IPS-NIHi7 (cell line): ENCODE measurements at regions not wholly inside any gene's neighbourhood (a gene's known extent, or its start where the extent isn't known, plus 50 kb on each side); places are given as distances from the start of the nearest gene placed in this dataset.
"Not testable (repeated sequence)": the region's sequence is repeated elsewhere in the genome, so short reads cannot be mapped to it uniquely, and the experiment has no call there.

Experiments
- DNase-seq: peaks from one replicate; pipeline ENCODE4 v3.0.0; 2012; ENCODE audit warnings: mixed read lengths; ENCODE audit errors: extremely low spot score

DNA sequence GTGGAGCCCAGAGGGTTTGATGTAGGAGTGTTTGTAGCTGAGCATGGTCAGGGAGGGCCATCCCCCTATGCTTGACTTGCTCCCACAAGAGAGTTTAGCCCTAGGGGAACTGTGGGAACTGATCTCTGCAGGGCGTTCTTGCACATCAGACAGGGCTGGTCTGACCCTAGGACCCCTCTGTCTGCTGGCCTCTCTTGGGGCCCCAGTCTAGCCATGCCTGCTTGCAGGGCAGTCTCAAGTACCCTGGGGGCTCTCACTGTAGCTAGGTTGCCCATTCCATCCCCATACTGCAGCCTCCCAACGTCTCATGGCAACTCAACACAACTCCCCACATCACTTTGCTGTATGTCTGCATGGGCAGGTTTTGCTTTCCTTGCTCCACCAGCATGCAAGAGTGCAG lies 1250.7 kb upstream of the B3GALT2 start:
- DNase-seq, result no peak

GRCh38 chr1:194431121-194431520 lies 1244.7 kb upstream of the B3GALT2 start:
- DNase-seq, result no peak

- no peak for DNase-seq
Measured at GRCh38 chr1:194420706-194421105, 1234.3 kb upstream of the B3GALT2 start.

DNA sequence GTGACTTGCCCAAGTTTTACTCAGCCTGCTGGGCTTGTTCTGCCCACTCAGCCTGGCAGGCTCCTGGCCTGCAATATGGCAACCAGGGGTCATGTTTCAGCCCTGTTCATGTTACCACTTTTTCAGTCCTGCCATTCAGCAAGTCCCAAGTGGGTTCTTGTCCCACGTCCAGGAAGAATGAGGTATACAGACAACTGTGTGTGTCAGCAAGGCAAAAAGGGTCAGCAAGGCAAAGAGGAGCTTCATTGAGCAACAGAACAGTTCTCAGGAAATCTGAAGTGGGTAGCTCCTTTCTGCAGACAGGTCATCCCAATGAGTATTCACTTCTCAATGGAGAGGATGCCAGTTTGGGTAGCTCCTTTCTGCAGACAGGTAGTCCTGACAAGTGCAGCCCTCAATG lies 1233.3 kb upstream of the B3GALT2 start:
- no peak for DNase-seq

DNA sequence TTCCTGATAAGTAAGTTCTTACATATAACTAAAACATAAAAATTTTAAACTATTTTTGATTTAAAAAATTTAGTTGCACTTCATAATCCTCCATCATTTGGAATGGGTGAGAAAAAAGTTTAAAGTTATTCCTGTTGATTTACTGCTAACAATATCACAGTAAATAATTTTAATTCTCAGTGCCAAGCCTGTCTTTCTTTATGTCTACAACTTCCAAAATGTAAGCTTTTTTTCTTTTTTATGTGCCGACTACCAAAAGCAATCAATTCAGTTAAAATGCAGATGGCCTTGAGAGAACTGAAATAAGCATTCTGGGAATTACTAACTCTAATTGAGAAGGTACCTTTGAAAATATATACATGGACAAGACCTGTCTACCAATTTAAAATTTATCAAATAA lies 1224.3 kb upstream of the B3GALT2 start:
- no peak for DNase-seq

GRCh38 chr1:194407238-194407637 lies 1220.8 kb upstream of the B3GALT2 start:
- not testable (repeated sequence) for DNase-seq

DNA sequence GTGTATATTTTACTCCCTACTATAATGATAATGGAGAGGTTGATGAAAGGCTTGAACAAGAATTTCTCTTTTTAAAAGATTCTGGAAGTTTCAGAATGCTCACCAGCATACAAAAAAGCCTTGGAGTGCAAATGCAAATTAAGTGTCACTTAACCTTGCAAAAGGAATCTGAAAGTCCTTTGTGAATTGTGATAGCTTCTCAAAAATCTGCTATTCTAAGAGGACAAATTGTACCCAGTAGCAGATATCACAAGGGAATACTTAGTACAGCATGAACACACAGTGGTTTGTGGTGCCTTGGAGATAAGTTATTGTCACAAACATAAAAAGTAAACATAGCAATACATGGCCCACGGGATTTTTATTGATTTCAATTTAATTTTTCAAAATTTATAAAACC lies 1208.3 kb upstream of the B3GALT2 start:
- DNase-seq, result no peak

DNA sequence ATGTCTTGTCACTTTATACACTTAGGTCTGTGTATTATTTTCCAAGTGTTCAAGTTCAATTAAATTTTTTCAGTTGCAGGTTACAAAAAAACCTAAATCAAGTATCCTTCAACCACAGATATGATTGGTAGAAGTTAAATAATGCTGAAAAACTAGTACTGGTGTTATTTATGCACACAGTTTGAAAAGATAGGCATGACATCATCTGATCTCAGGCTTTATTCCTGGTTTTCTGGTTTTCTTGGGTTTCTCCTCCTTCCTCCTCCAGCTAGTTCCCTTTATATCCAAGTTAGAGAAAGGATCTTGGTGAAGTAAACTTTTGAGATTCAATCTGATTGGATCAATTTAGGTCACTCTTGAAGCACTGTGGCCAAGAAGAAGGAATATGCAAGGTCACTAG lies 1201.1 kb upstream of the B3GALT2 start:
- DNase-seq, result no peak

DNA sequence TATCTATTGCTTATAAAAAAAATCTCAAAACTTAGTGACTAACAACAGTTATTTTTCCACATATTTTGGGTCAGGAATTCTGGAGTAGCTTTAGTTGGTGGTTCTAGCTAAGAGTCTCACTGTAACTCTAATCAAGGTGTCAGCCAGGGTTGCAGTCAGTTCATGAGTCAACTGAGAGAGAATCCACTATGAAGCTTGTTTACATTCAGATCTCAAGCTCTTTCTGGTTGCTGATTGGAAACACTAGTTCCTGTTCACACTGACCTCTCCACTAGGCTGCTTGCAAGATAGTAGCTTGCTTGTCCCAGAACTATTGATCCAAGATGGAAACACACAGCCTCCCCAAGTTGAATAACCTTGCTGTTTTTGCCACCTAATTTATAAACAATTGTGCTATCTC lies 1192.1 kb upstream of the B3GALT2 start:
- DNase-seq, result peak; percentile 11

DNA sequence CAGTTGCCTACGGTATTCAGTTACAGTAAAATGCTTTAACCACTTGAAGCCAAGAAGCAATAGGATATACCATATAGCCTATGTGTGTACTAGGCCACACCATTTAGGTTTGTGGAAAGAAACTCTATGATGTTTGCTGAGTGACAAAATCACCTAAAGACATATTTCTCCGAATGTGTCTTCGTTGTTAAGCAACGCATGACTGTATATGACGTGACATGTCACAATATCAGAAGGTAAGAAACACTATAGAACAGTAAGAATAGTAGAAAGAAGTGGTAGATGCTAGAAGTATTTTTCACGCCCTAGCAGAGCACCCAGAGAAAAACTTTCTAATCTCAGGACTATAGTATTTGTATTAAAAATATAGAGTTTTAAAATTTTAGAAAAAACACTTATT lies 1188.2 kb upstream of the B3GALT2 start:
- DNase-seq, result no peak

GRCh38 chr1:194372266-194372665 lies 1185.9 kb upstream of the B3GALT2 start:
- no peak for DNase-seq

- no peak for DNase-seq
Measured at GRCh38 chr1:194369622-194370021, 1183.2 kb upstream of the B3GALT2 start.

DNA sequence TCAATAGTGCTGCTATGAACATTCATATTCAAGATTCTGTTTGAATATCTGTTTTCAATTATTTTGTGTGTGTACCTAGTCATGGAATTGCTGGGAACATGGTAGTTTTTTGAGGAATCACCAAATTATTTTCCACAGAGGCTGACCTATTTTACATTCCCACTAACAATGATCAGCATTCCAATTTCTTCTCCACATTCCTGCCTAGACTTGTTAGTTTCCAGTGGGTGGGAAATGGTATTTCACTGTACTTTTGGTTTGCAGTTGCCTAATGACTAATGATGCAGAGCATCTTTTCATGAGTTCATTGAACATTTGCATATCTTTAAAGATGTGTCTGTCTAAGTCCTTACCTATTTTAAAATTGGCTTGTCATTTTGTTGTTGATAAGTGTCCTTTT lies 1182.6 kb upstream of the B3GALT2 start:
- no peak for DNase-seq

GRCh38 chr1:194367121-194367520 lies 1180.7 kb upstream of the B3GALT2 start:
- no peak for DNase-seq

DNA sequence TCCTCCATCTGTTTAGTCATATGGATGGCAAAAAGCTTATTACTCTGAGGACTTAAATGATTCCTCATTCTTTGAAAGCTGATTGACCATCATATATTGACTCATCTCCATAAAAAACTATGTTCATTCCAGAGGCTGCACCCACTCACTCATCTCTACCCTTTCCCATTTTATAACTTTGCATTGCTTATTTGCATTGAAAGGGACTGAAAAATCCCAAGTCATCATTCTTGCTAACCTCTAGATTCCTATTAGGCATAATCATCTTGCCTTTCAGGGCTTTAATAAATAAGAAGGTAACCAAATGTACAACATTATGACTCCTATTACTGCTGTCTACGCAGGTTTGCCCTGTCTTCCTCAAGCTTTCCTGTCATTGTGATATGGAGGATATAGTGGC lies 1180.3 kb upstream of the B3GALT2 start:
- DNase-seq, result no peak

- no peak for DNase-seq
Measured at GRCh38 chr1:194362327-194362726, 1175.9 kb upstream of the B3GALT2 start.

DNA sequence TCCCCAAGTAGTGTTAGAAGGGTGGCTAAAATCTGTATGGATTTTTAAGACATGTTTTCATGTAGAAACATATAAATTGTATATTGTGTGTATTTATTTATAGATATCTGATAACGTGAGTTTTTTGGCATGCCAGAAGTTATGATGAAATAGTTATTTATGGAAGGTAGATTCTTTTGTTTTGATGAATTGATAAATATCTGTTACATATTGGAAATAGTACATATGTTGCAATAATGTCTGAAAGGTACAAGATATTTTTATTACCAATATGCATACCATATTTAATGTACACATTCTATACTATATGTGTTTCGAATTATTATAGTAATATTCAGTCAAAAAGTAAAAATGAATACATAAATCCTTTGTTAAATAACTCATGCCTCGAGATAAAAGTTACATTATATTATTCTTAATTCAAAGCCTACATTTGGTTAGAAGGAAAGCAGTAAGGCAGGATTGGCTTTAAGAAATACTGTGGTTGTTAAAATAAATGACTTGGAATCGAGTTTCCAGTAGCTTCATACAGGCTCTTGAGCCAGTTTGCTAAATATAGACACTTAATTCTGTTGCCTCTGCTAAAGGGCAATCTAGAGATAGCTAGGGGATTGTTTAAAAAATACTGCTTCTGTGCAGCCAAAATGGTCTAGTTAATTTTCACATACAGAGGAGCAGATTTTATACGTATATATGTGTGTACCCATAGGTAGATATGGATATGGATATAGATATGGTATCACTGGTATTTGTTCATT lies 1175.1 kb upstream of the B3GALT2 start:
- no peak for DNase-seq

GRCh38 chr1:194358208-194358581 lies 1171.8 kb upstream of the B3GALT2 start:
- DNase-seq, result no peak

DNA sequence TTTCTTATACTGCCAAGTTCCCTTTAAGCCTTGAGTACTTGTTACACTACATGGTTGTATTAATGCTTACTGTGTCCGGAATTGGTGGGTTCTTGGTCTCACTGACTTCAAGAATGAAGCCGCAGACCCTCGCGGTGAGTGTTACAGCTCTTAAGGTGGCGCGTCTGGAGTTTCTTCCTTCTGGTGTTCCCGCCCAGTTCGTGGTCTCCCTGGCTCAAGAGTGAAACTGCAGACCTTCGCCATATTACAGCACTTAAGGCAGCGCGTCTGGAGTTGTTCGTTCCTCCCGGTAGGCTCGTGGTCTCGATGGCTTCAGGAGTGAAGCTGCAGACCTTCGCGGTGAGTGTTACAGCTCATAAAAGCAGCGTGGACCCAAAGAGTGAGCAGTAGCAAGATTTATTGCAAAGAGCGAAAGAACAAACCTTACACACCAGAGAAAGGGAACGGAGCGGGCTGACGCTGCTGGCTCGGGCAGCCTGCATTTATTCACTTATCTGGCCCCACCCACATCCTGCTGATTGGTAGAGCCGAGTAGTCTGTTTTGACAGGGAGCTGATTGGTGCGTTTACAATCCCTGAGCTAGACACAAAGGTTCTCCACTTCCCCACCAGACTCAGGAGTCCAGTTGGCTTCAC lies 1171.3 kb upstream of the B3GALT2 start:
- DNase-seq, result not testable (repeated sequence)

DNA sequence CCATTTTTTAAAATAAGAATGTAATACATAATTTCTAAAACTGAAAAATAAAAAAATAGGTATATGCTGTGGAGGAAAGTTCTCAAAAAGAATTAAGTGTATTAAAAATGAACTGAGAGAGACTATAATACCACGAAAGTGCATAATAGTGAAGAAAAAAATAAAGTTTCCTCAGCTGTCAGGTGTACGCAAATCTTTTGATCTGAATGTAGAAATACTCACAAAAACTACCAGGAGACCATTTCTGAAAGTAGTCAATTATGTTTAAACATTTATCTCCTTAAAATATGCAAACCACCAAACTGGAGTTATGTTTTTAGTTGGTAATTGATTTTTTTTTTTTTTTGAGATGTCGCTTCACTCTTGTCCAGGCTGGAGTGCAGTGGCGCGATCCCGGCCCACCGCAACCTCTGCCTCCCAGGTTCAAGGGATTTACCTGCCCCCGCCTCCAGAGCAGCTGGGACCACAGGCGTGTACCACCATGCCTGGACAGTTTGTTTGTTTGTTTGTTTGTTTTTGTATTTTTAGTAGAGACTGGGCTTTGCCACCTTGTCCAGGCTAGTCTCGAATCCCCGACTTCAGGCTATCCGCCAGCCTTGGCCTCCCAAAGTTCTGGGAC lies 1169.2 kb upstream of the B3GALT2 start:
- no peak for DNase-seq

GRCh38 chr1:194353121-194353520 lies 1166.7 kb upstream of the B3GALT2 start:
- no peak for DNase-seq

DNA sequence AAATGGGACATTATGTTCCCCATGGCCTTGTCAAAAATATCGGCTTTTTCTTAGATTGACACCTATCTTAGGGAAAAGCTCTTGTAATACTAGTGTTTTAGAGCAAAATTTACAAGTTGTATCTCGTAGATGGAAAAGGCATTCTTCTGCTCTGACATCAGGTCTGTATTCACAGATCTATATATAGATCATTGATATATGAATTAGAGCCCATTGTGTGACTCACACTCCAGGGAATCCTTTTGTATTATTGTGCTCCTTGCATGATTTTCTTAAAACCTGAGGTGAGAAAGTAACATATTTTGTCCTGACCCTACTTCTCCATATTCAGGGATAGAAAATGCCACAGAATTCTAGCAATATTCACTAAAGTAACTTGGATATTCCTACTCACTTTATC lies 1160.8 kb upstream of the B3GALT2 start:
- no peak for DNase-seq
